K562 (cell line): ENCODE measurements at regions not wholly inside any gene's neighbourhood (a gene's known extent, or its start where the extent isn't known, plus 50 kb on each side); places are given as distances from the start of the nearest gene placed in this dataset.
A peak's percentile ranks its signal among the peaks of the same experiment; 100 is the strongest.

Experiments
- ATAC-seq: fragments of 200-7000 bp; cut with Tn5 transposase; 3 replicates; pipeline ENCODE4 v1.9.1; 2020; ENCODE audit warnings: moderate library complexity
- BruUV-seq: library from RNA; stranded (reverse); fragments of 400-500 nt; replicated peaks from 2 replicates; lab custom pipeline; 2021; lab: Mats Ljungman, UMichigan
- CTCF ChIA-PET: fragments of 300-600 bp; formaldehyde crosslinking; extraction: SDS; loops from one replicate; lab custom pipeline; 2021; ENCODE audit warnings: low intra/inter-chr PET ratio; lab: Yijun Ruan, JAX
- POLR2A ChIA-PET: fragments of 300-600, 350-650 bp; sonication (Branson Sonifier 250); formaldehyde crosslinking; extraction: SDS; loops from one replicate; lab custom pipeline; 2021; ENCODE audit warnings: antibody characterized with exemption, inconsistent platforms; lab: Yijun Ruan, JAX
- DNase-seq, 4 experiments: peaks; one replicate each; pipeline versions ENCODE4 v3.0.0 to v3.0.0-alpha.2; 2011 to 2018; ENCODE audit warnings: low spot score in 3 of 4, mixed read lengths in 3 of 4; ENCODE audit errors: extremely low read depth in 1 of 4
- FAIRE-seq: peaks from 2 replicates; lab custom pipeline; 2011; peaks lifted over from hg19 to GRCh38; lab: Jason Lieb, UNC
- H2AFZ ChIP-seq: 2 replicates; pipeline ENCODE4 v1.6.0; 2011; ENCODE audit warnings: low read depth, low read length, control low read depth, inconsistent platforms
- H3K27ac ChIP-seq: fragments of 200-600 bp; 3 replicates; pipeline ENCODE4 v1.8.0; 2011; ENCODE audit warnings: low read depth, mild to moderate bottlenecking, control low read depth, inconsistent platforms, low read length, moderate library complexity, mixed read lengths; ENCODE audit errors: extremely low read depth
- H3K27me3 ChIP-seq, 2 experiments: fragments of 300-600 bp in 1 of 2; 2 replicates in 1 of 2; 3 replicates in 1 of 2; pipeline versions ENCODE4 v1.6.0 to v1.8.0; 2011; ENCODE audit warnings: inconsistent platforms in 2 of 2, low read length in 2 of 2, mild to moderate bottlenecking in 1 of 2, mixed read lengths in 1 of 2, moderate library complexity in 1 of 2; ENCODE audit not compliant: control insufficient read depth in 2 of 2, insufficient read depth in 2 of 2
- H3K36me3 ChIP-seq: fragments of 300-600 bp; 3 replicates; pipeline ENCODE4 v1.8.0; 2011; ENCODE audit warnings: mild to moderate bottlenecking, low read length, inconsistent platforms; ENCODE audit not compliant: control insufficient read depth, insufficient read depth
- H3K4me1 ChIP-seq, 2 experiments: fragments of 200-600 bp in 1 of 2; replicated peaks in 1 of 2; 2 replicates in 1 of 2; 3 replicates in 1 of 2; pipeline versions ENCODE4 v1.5.1 to v1.8.0; 2011; ENCODE audit warnings: inconsistent platforms in 2 of 2, low read length in 2 of 2, mild to moderate bottlenecking in 1 of 2, mixed read lengths in 1 of 2, moderate library complexity in 1 of 2; ENCODE audit not compliant: control insufficient read depth in 2 of 2, insufficient read depth in 2 of 2
- H3K4me2 ChIP-seq: 2 replicates; pipeline ENCODE4 v1.6.1; 2011; ENCODE audit warnings: low read length, control low read depth, inconsistent platforms, mixed read lengths; ENCODE audit not compliant: insufficient read depth
- H3K4me3 ChIP-seq: fragments of 200-600 bp; sonication (generic), shearing (Covaris generic); 2 replicates; pipeline ENCODE4 v1.5.1; 2016; ENCODE audit warnings: control low read depth, inconsistent platforms
- H3K79me2 ChIP-seq: fragments of 200-600 bp; 3 replicates; pipeline ENCODE4 v1.8.0; 2011; ENCODE audit warnings: low read length, inconsistent platforms; ENCODE audit not compliant: control insufficient read depth, insufficient read depth
- H3K9ac ChIP-seq, 2 experiments: 2 replicates each; pipeline versions ENCODE4 v1.6.0 to v1.6.1; 2011; ENCODE audit warnings: low read depth in 2 of 2, low read length in 2 of 2, control low read depth in 1 of 2, inconsistent platforms in 1 of 2, mild to moderate bottlenecking in 1 of 2, mixed read lengths in 1 of 2; ENCODE audit not compliant: insufficient read depth in 1 of 2
- H3K9me1 ChIP-seq: one replicate; pipeline ENCODE4 v1.6.0; 2011; ENCODE audit warnings: inconsistent platforms, mild to moderate bottlenecking, low read length, moderate library complexity; ENCODE audit not compliant: control insufficient read depth, insufficient read depth
- H3K9me3 ChIP-seq: replicated peaks from 2 replicates; pipeline ENCODE4 v1.5.1; 2011; ENCODE audit warnings: low read depth, low read length, inconsistent platforms; ENCODE audit not compliant: control insufficient read depth, insufficient read depth
- H4K20me1 ChIP-seq: replicated peaks from 2 replicates; pipeline ENCODE4 v1.6.1; 2011; ENCODE audit warnings: low read length, inconsistent platforms, mixed read lengths; ENCODE audit not compliant: control insufficient read depth, insufficient read depth
- BRF1 ChIP-seq: IDR thresholded peaks from 3 replicates; pipeline ENCODE4 v1.6.1; 2011; ENCODE audit warnings: borderline replicate concordance, mild to moderate bottlenecking; ENCODE audit not compliant: insufficient read length; ENCODE audit errors: extremely low read depth
- CBX5 ChIP-seq: IDR thresholded peaks from 2 replicates; pipeline ENCODE4 v1.6.1; 2014; ENCODE audit warnings: low read depth, borderline replicate concordance
- DIDO1 ChIP-seq: fragments of 450-650 bp; IDR thresholded peaks from 2 replicates; pipeline ENCODE4 v1.6.1; 2016; ENCODE audit warnings: low read depth, missing biosample characterization, missing genetic modification characterization
- E2F3 ChIP-seq: fragments of 250-450 bp; sonication (Bioruptor Pico); IDR thresholded peaks from 2 replicates; pipeline ENCODE4 v1.4.0; 2020; ENCODE audit warnings: mild to moderate bottlenecking
- HDAC2 ChIP-seq: fragments of 450-650 bp; IDR thresholded peaks from 2 replicates; pipeline ENCODE4 v1.6.1; 2016; ENCODE audit warnings: mild to moderate bottlenecking
- HNRNPLL ChIP-seq: fragments of 200-400 bp; formaldehyde crosslinking; IDR thresholded peaks from 2 replicates; pipeline ENCODE4 v1.6.1; 2017; ENCODE audit warnings: low read length, low read depth, mild to moderate bottlenecking; ENCODE audit not compliant: poor library complexity, severe bottlenecking
- PHTF2 ChIP-seq: fragments of 250-450 bp; sonication (Bioruptor Pico); IDR thresholded peaks from 2 replicates; pipeline ENCODE4 v1.5.0; 2021; ENCODE audit warnings: mild to moderate bottlenecking
- RBM22 ChIP-seq: fragments of 200-400 bp; formaldehyde crosslinking; IDR thresholded peaks from 2 replicates; pipeline ENCODE4 v1.6.1; 2018; ENCODE audit warnings: low read length, low read depth; ENCODE audit not compliant: poor library complexity, severe bottlenecking
- STAT5A ChIP-seq: IDR thresholded peaks from 2 replicates; pipeline ENCODE4 v1.6.1; 2012; ENCODE audit warnings: low read length, inconsistent platforms, borderline replicate concordance
- TAF15 ChIP-seq: fragments of 200-400 bp; formaldehyde crosslinking; IDR thresholded peaks from 2 replicates; pipeline ENCODE4 v1.6.1; 2017; ENCODE audit warnings: mild to moderate bottlenecking, low read depth, low read length, moderate library complexity
- TAF9B ChIP-seq: fragments of 450-650 bp; IDR thresholded peaks from 2 replicates; pipeline ENCODE4 v1.6.1; 2018; ENCODE audit warnings: mild to moderate bottlenecking; ENCODE audit not compliant: partially characterized antibody
- TRIM24 ChIP-seq, 2 experiments: fragments of 450-650 bp; IDR thresholded peaks; 2 replicates each; pipeline ENCODE4 v1.6.1; 2016
- ZNF277 ChIP-seq: fragments of 250-450 bp; sonication (Bioruptor Pico); IDR thresholded peaks from 2 replicates; pipeline ENCODE4 v1.8.0; 2022; ENCODE audit warnings: inconsistent platforms, mild to moderate bottlenecking, moderate library complexity, borderline replicate concordance
- ZNF707 ChIP-seq: fragments of 250-450 bp; sonication (Bioruptor Pico); conservative IDR thresholded peaks from 2 replicates; pipeline ENCODE4 v1.8.0; 2022; ENCODE audit warnings: inconsistent platforms, mild to moderate bottlenecking, moderate library complexity
- ZSCAN32 ChIP-seq: fragments of 450-650 bp; formaldehyde crosslinking; IDR thresholded peaks from 2 replicates; pipeline ENCODE4 v1.4.0; 2020; ENCODE audit warnings: mild to moderate bottlenecking, moderate library complexity
- WGBS: fragments of 100-300 bp; shearing (Covaris generic); methylation state at CpG from one replicate; pipeline ENCODE4 v1.1.6; 2016; ENCODE audit warnings: low coverage, mixed read lengths; ENCODE audit not compliant: insufficient coverage; ENCODE audit errors: missing lambda C conversion rate; 5-methylcytosine and 5-hydroxymethylcytosine counted together
- in situ Hi-C: fragments of 300-500 bp; cut with MboI; formaldehyde crosslinking; loops from 4 replicates; pipeline ENCODE4 v1.15.0; 2018; ENCODE audit warnings: inconsistent platforms, mixed read lengths
- intact Hi-C: fragments of 100-400 bp; cut with micrococcal nuclease; formaldehyde crosslinking; loops from 2 replicates; pipeline ENCODE4 v1.14.2; 2022
- TF ChIP-seq, protein P1 (sequence below): sonication (generic); formaldehyde crosslinking; IDR thresholded peaks from 2 replicates; pipeline ENCODE4 v1.8.0; 2022; ENCODE audit warnings: mild to moderate bottlenecking, low read depth, missing genetic modification reagents

- 2% methylated on average over 3 of the region's 3 CpGs for WGBS
- DNase-seq, result no peak
- Histone ChIP-seq H3K79me2 (no peaks in the 10 kb centered on the region), H3K27ac (no peak overlapping the region), H3K36me3 (no peaks in the 10 kb centered on the region), H2AFZ (no peak overlapping the region), H3K9me1 (no peaks in the 10 kb centered on the region), H3K4me3 (no peak overlapping the region), H3K4me1 (no peaks in the 10 kb centered on the region), H3K9ac (no peak overlapping the region), H3K4me2 (no peak overlapping the region), H4K20me1 (no peaks in the 10 kb centered on the region; the same call in 1 of the 2 replicates), H3K27me3 (no peaks in the 10 kb centered on the region; a peak in 1 of 5 replicates), H3K9me3 (no peaks in the 10 kb centered on the region)
- POLR2A ChIA-PET, result no interaction called here
- CTCF ChIA-PET, result interaction anchor here (0.6 kb wide), 1 partner anchor 11 kb away, joined by 3 read pairs; no protein-coding TSS in a partner anchor
- TF ChIP-seq STAT5A (no peak), ZNF707 (CRISPR knock-in tag) (peak; percentile 90)
- FAIRE-seq, result no peak
- in situ Hi-C loops (no loop called here), intact Hi-C loops (no loop called here)
- BruUV-seq, result no TSS peak
- no peak for ATAC-seq
Measured at GRCh38 chr17:33527290-33527689, 234.2 kb upstream of the ASIC2 start.

DNA sequence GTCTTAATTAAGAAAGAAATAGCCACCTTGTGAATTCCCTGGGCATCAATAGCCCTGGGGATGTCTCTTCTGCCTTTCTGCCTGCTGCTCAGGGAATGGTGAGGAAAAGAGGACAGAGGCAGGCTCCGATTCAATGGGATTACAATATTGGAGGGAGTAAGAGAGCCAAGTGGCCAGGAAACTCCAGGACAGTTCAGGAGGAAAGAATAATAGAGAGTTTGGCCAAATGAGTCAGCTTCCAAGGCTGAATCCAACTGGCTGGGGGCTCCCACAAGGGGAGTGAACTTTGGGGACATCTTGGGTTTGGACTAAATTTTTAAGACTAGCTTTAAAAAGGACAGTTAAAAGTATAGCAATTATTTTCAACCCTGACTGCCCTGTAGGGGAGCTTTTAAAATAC, 235.8 kb upstream of the ASIC2 start:
- intact Hi-C loops, result no loop called here
- FAIRE-seq, result no peak
- TF ChIP-seq RBM22 (no peak), CBX5 (no peak), TAF15 (no peak), TAF9B (no peak), ZNF277 (no peak), TRIM24 (IDR thresholded peaks at IDR 0.05) (no peak), BRF1 (no peak), HDAC2 (no peak), E2F3 (CRISPR knock-in tag) (no peak), PHTF2 (CRISPR knock-in tag) (no peak), DIDO1 (no peak), ZSCAN32 (CRISPR knock-in tag) (no peak), HNRNPLL (no peak)
- TF ChIP-seq, protein P1, sequence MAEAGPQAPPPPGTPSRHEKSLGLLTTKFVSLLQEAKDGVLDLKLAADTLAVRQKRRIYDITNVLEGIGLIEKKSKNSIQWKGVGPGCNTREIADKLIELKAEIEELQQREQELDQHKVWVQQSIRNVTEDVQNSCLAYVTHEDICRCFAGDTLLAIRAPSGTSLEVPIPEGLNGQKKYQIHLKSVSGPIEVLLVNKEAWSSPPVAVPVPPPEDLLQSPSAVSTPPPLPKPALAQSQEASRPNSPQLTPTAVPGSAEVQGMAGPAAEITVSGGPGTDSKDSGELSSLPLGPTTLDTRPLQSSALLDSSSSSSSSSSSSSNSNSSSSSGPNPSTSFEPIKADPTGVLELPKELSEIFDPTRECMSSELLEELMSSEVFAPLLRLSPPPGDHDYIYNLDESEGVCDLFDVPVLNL, result no peak

More for the DNA sequence above, 235.8 kb upstream of the ASIC2 start:
- no peak for ATAC-seq
- no peak overlapping the region for H3K27ac ChIP-seq
- no peak overlapping the region for H3K4me3 ChIP-seq
- in situ Hi-C loops, result no loop called here
- no TSS peak for BruUV-seq
- 0% methylated on average over 1 of the region's 1 CpG for WGBS
- no peaks in the 10 kb centered on the region for H3K9me3 ChIP-seq
- no peak overlapping the region for H2AFZ ChIP-seq
- no peak overlapping the region for H3K9ac ChIP-seq
- H3K36me3 ChIP-seq, result no peaks in the 10 kb centered on the region
- H3K27me3 ChIP-seq, result no peaks in the 10 kb centered on the region; a peak in 1 of 5 replicates
- H3K4me2 ChIP-seq, result no peak overlapping the region
- H3K79me2 ChIP-seq, result no peaks in the 10 kb centered on the region
- ChIA-PET POLR2A (interaction anchor here (0.7 to 1.1 kb wide), 5 partner anchors 12 to 52 kb away, joined by 3 read pairs; no protein-coding TSS in a partner anchor), CTCF (no interaction called here)
- H3K9me1 ChIP-seq, result no peaks in the 10 kb centered on the region
- no peak for DNase-seq
- no peaks in the 10 kb centered on the region; the same call in 1 of the 2 replicates for H4K20me1 ChIP-seq
- no peaks in the 10 kb centered on the region for H3K4me1 ChIP-seq
